ENCODE measurements at regions not wholly inside any gene's neighbourhood (a gene's known extent, or its start where the extent isn't known, plus 50 kb on each side); places are given as distances from the start of the nearest gene placed in this dataset.
"Not testable (repeated sequence)": the region's sequence is repeated elsewhere in the genome, so short reads cannot be mapped to it uniquely, and the experiment has no call there.

GRCh38 chr6:81609736-81610135 lies 142.7 kb downstream of the TENT5A start:
- no peak for DNase-seq
- intact Hi-C loops (cut with micrococcal nuclease), result no loop called here
- no peaks in the 10 kb centered on the region for H3K36me3 Mint-ChIP-seq (ENCODE audit: low read depth)

GRCh38 chr6:81608776-81609175 lies 143.7 kb downstream of the TENT5A start:
- no peaks in the 10 kb centered on the region for H3K36me3 Mint-ChIP-seq (ENCODE audit: low read depth)

More at GRCh38 chr6:81609736-81610135, 142.7 kb downstream of the TENT5A start:
- Mint-ChIP-seq H3K4me3 (no peak overlapping the region), H3K9me3 (no peaks in the 10 kb centered on the region), H3K4me1 (peaks cover 3% of the 10 kb centered on the region), H3K27me3 (no peaks in the 10 kb centered on the region), H3K27ac (no peak overlapping the region)

GRCh38 chr6:81606965-81607381 lies 145.5 kb downstream of the TENT5A start:
- Mint-ChIP-seq H3K36me3 (ENCODE audit: low read depth) (no peaks in the 10 kb centered on the region), H3K27ac (no peak overlapping the region), H3K9me3 (peaks cover 3% of the 10 kb centered on the region), H3K4me1 (no peaks in the 10 kb centered on the region), H3K27me3 (no peaks in the 10 kb centered on the region), H3K4me3 (no peak overlapping the region)
- DNase-seq, result no peak
- intact Hi-C loops (cut with micrococcal nuclease), result no loop called here

More at GRCh38 chr6:81608776-81609175, 143.7 kb downstream of the TENT5A start:
- Mint-ChIP-seq H3K4me1 (peaks cover 3% of the 10 kb centered on the region), H3K9me3 (no peaks in the 10 kb centered on the region), H3K4me3 (no peak overlapping the region), H3K27ac (no peak overlapping the region), H3K27me3 (no peaks in the 10 kb centered on the region)
- intact Hi-C loops (cut with micrococcal nuclease), result no loop called here
- no peak for DNase-seq

- intact Hi-C loops (cut with micrococcal nuclease), result no loop called here
- H3K27me3 Mint-ChIP-seq, result no peaks in the 10 kb centered on the region
- H3K4me1 Mint-ChIP-seq, result no peaks in the 10 kb centered on the region
- H3K36me3 Mint-ChIP-seq (ENCODE audit: low read depth), result no peaks in the 10 kb centered on the region
- H3K9me3 Mint-ChIP-seq, result peaks cover 3% of the 10 kb centered on the region
- H3K27ac Mint-ChIP-seq, result no peak overlapping the region
- H3K4me3 Mint-ChIP-seq, result no peak overlapping the region
- DNase-seq, result no peak
Measured at GRCh38 chr6:81605526-81605925, 147.0 kb downstream of the TENT5A start.

- no peaks in the 10 kb centered on the region for H3K4me1 Mint-ChIP-seq
- H3K36me3 Mint-ChIP-seq (ENCODE audit: low read depth), result no peaks in the 10 kb centered on the region
- no peaks in the 10 kb centered on the region for H3K27me3 Mint-ChIP-seq
- H3K4me3 Mint-ChIP-seq, result no peak overlapping the region
- H3K27ac Mint-ChIP-seq, result no peak overlapping the region
- no peak for DNase-seq
- peaks cover 3% of the 10 kb centered on the region for H3K9me3 Mint-ChIP-seq
- intact Hi-C loops (cut with micrococcal nuclease), result no loop called here
Measured at GRCh38 chr6:81601918-81602317, 150.6 kb downstream of the TENT5A start.

- H3K9me3 Mint-ChIP-seq; H3K27me3 Mint-ChIP-seq; intact Hi-C loops (cut with micrococcal nuclease); H3K36me3 Mint-ChIP-seq (ENCODE audit: low read depth); H3K4me1 Mint-ChIP-seq; DNase-seq; H3K27ac Mint-ChIP-seq; H3K4me3 Mint-ChIP-seq: not testable (repeated sequence)
Measured at GRCh38 chr6:81600488-81600887, 152.0 kb downstream of the TENT5A start.

- Mint-ChIP-seq H3K9me3 (no peaks in the 10 kb centered on the region), H3K27me3 (no peaks in the 10 kb centered on the region), H3K4me3 (no peak overlapping the region), H3K4me1 (no peaks in the 10 kb centered on the region), H3K36me3 (ENCODE audit: low read depth) (no peaks in the 10 kb centered on the region), H3K27ac (no peak overlapping the region)
- intact Hi-C loops (cut with micrococcal nuclease), result no loop called here
- DNase-seq, result no peak
Measured at GRCh38 chr6:81594501-81594900, 158.0 kb downstream of the TENT5A start.

- Mint-ChIP-seq H3K27ac (no peak overlapping the region), H3K4me1 (no peaks in the 10 kb centered on the region), H3K9me3 (peaks cover 7% of the 10 kb centered on the region), H3K4me3 (no peak overlapping the region), H3K27me3 (no peaks in the 10 kb centered on the region), H3K36me3 (ENCODE audit: low read depth) (no peaks in the 10 kb centered on the region)
- DNase-seq, result no peak
- intact Hi-C loops (cut with micrococcal nuclease), result no loop called here
Measured at GRCh38 chr6:81590314-81590691, 162.2 kb downstream of the TENT5A start.

- Mint-ChIP-seq H3K9me3 (peaks cover 7% of the 10 kb centered on the region), H3K27ac (no peak overlapping the region), H3K4me1 (no peaks in the 10 kb centered on the region), H3K36me3 (ENCODE audit: low read depth) (no peaks in the 10 kb centered on the region), H3K27me3 (no peaks in the 10 kb centered on the region), H3K4me3 (no peak overlapping the region)
- no peak for DNase-seq
- intact Hi-C loops (cut with micrococcal nuclease), result no loop called here
Measured at GRCh38 chr6:81589465-81590313, 162.8 kb downstream of the TENT5A start.

- intact Hi-C loops (cut with micrococcal nuclease); H3K4me1 Mint-ChIP-seq; H3K9me3 Mint-ChIP-seq; DNase-seq; H3K36me3 Mint-ChIP-seq (ENCODE audit: low read depth); H3K4me3 Mint-ChIP-seq; H3K27me3 Mint-ChIP-seq; H3K27ac Mint-ChIP-seq: not testable (repeated sequence)
Measured at GRCh38 chr6:81585686-81586085, 166.8 kb downstream of the TENT5A start.

GRCh38 chr6:81584156-81584555 lies 168.3 kb downstream of the TENT5A start:
- DNase-seq, H3K4me3 Mint-ChIP-seq, H3K27ac Mint-ChIP-seq: not testable (repeated sequence)

GRCh38 chr6:81575442-81575841 lies 177.0 kb downstream of the TENT5A start:
- Mint-ChIP-seq H3K4me3 (no peak overlapping the region), H3K27me3 (no peaks in the 10 kb centered on the region), H3K4me1 (no peaks in the 10 kb centered on the region), H3K27ac (no peak overlapping the region), H3K36me3 (ENCODE audit: low read depth) (no peaks in the 10 kb centered on the region), H3K9me3 (no peaks in the 10 kb centered on the region)
- no peak for DNase-seq
- intact Hi-C loops (cut with micrococcal nuclease), result no loop called here

More at GRCh38 chr6:81584156-81584555, 168.3 kb downstream of the TENT5A start:
- H3K36me3 Mint-ChIP-seq (ENCODE audit: low read depth); H3K9me3 Mint-ChIP-seq; H3K27me3 Mint-ChIP-seq; H3K4me1 Mint-ChIP-seq; intact Hi-C loops (cut with micrococcal nuclease): not testable (repeated sequence)

GRCh38 chr6:81572020-81572419 lies 180.5 kb downstream of the TENT5A start:
- no peak for DNase-seq
- intact Hi-C loops (cut with micrococcal nuclease), result no loop called here
- no peak overlapping the region for H3K4me3 Mint-ChIP-seq
- H3K4me1 Mint-ChIP-seq, result no peaks in the 10 kb centered on the region
- no peaks in the 10 kb centered on the region for H3K36me3 Mint-ChIP-seq (ENCODE audit: low read depth)
- H3K9me3 Mint-ChIP-seq, result no peaks in the 10 kb centered on the region
- H3K27me3 Mint-ChIP-seq, result no peaks in the 10 kb centered on the region
- H3K27ac Mint-ChIP-seq, result no peak overlapping the region

- DNase-seq, result no peak
- Mint-ChIP-seq H3K27me3 (no peaks in the 10 kb centered on the region), H3K9me3 (no peaks in the 10 kb centered on the region), H3K4me3 (no peak overlapping the region), H3K36me3 (ENCODE audit: low read depth) (no peaks in the 10 kb centered on the region), H3K4me1 (no peaks in the 10 kb centered on the region), H3K27ac (no peak overlapping the region)
- intact Hi-C loops (cut with micrococcal nuclease), result no loop called here
Measured at GRCh38 chr6:81570681-81571080, 181.8 kb downstream of the TENT5A start.

- Mint-ChIP-seq H3K4me3 (no peak overlapping the region), H3K27ac (no peak overlapping the region), H3K36me3 (ENCODE audit: low read depth) (no peaks in the 10 kb centered on the region), H3K27me3 (no peaks in the 10 kb centered on the region), H3K9me3 (no peaks in the 10 kb centered on the region), H3K4me1 (no peaks in the 10 kb centered on the region)
- no peak for DNase-seq
- intact Hi-C loops (cut with micrococcal nuclease), result no loop called here
Measured at GRCh38 chr6:81568973-81569372, 183.5 kb downstream of the TENT5A start.

All from activated CD4-positive, alpha-beta T cell treated with anti-CD3 and anti-CD28 coated beads, Interleukin-2, amount 10 ng/mL, durations not matched to agents 24 days and 14 days (primary cell).